ENCODE measurements at regions not wholly inside any gene's neighbourhood (a gene's known extent, or its start where the extent isn't known, plus 50 kb on each side); places are given as distances from the start of the nearest gene placed in this dataset.

GRCh38 chr5:2696156-2696807 is 55.2 kb downstream of the IRX2 start:
- no peak overlapping the region for H3K4me3 Mint-ChIP-seq
- H3K27ac Mint-ChIP-seq, result no peak overlapping the region
- H3K36me3 Mint-ChIP-seq (ENCODE audit: low read depth), result no peaks in the 10 kb centered on the region
- H3K27me3 Mint-ChIP-seq (ENCODE audit: low read depth), result no peaks in the 10 kb centered on the region
- H3K4me1 Mint-ChIP-seq (ENCODE audit: low read depth), result no peaks in the 10 kb centered on the region
- no peak for DNase-seq (ENCODE audit: low spot score)
- peaks cover 9% of the 10 kb centered on the region for H3K9me3 Mint-ChIP-seq

DNA sequence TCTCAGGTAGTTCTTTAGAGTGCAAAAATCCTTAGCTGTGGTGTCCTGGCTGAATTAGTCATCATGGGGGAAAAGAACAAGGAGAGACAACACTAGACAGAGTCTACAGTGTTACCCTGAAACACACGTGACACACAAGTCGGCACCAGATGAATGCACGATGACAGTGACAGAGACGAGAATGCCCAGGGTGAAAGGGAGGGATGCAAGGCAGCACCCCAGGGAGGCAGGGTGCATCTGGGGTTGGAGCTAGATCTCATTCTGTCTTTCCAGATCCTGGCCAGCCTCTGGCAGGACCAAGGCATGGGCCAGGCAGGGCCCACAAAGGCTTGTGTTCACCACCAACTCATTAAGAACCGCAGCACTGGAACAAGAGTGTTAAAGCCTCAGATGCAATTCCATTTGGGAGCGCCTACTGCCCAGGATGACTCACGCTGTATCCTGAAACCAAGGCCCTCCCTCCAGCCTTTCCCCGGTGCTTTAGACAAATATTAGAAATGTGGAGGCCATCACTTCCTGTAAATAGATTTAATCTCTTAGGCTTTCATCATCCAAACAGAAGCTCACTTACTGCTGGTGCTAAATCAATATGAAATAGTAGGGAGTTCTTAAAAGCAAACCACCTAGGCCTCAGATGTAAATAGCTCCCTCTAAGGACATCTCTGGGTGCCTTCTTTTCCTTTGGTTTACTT is 56.1 kb downstream of the IRX2 start:
- Mint-ChIP-seq H3K27me3 (ENCODE audit: low read depth) (no peaks in the 10 kb centered on the region), H3K27ac (no peak overlapping the region), H3K36me3 (ENCODE audit: low read depth) (no peaks in the 10 kb centered on the region)

DNA sequence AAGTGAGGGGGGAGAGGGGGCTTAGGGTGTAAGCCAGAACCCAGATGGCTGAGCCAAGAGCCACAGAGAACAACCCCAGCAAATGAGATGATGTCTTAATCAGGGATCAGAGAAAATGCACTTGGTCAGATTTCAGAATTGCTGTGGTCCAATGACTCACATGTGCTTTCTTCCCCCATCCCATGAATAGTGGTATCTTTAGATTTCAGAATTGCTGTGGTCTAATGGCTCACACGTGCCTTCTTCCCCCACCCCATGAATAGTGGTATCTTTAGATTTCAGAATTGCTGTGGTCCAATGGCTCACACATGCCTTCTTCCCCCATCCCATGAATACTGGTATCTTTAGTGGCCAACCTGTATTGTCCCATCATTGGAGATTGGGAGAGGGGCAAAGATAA is 59.9 kb downstream of the IRX2 start:
- H3K4me3 Mint-ChIP-seq, result no peak overlapping the region
- H3K27ac Mint-ChIP-seq, result no peak overlapping the region
- no peaks in the 10 kb centered on the region for H3K9me3 Mint-ChIP-seq
- H3K36me3 Mint-ChIP-seq (ENCODE audit: low read depth), result no peaks in the 10 kb centered on the region
- DNase-seq (ENCODE audit: low spot score), result no peak
- H3K27me3 Mint-ChIP-seq (ENCODE audit: low read depth), result no peaks in the 10 kb centered on the region
- H3K4me1 Mint-ChIP-seq (ENCODE audit: low read depth), result no peaks in the 10 kb centered on the region

More for the DNA sequence above, 56.1 kb downstream of the IRX2 start:
- no peak overlapping the region for H3K4me3 Mint-ChIP-seq
- no peaks in the 10 kb centered on the region for H3K4me1 Mint-ChIP-seq (ENCODE audit: low read depth)
- no peak for DNase-seq (ENCODE audit: low spot score)
- H3K9me3 Mint-ChIP-seq, result peaks cover 9% of the 10 kb centered on the region

GRCh38 chr5:2690293-2690692 is 61.2 kb downstream of the IRX2 start:
- no peaks in the 10 kb centered on the region for H3K9me3 Mint-ChIP-seq
- no peaks in the 10 kb centered on the region for H3K4me1 Mint-ChIP-seq (ENCODE audit: low read depth)
- no peaks in the 10 kb centered on the region for H3K27me3 Mint-ChIP-seq (ENCODE audit: low read depth)
- no peaks in the 10 kb centered on the region for H3K36me3 Mint-ChIP-seq (ENCODE audit: low read depth)
- no peak overlapping the region for H3K27ac Mint-ChIP-seq
- no peak overlapping the region for H3K4me3 Mint-ChIP-seq
- DNase-seq (ENCODE audit: low spot score), result no peak

- Mint-ChIP-seq H3K27me3 (ENCODE audit: low read depth) (no peaks in the 10 kb centered on the region), H3K36me3 (ENCODE audit: low read depth) (no peaks in the 10 kb centered on the region), H3K27ac (no peak overlapping the region)
These were observed 62.9 kb downstream of the IRX2 start for GRCh38 chr5:2688586-2688985.

GRCh38 chr5:2687746-2688145 is 63.7 kb downstream of the IRX2 start:
- no peaks in the 10 kb centered on the region for H3K36me3 Mint-ChIP-seq (ENCODE audit: low read depth)
- no peak for DNase-seq (ENCODE audit: low spot score)
- no peaks in the 10 kb centered on the region for H3K27me3 Mint-ChIP-seq (ENCODE audit: low read depth)
- no peak overlapping the region for H3K27ac Mint-ChIP-seq
- H3K4me1 Mint-ChIP-seq (ENCODE audit: low read depth), result no peaks in the 10 kb centered on the region
- no peaks in the 10 kb centered on the region for H3K9me3 Mint-ChIP-seq
- H3K4me3 Mint-ChIP-seq, result no peak overlapping the region

More at GRCh38 chr5:2688586-2688985, 62.9 kb downstream of the IRX2 start:
- no peak overlapping the region for H3K4me3 Mint-ChIP-seq
- no peak for DNase-seq (ENCODE audit: low spot score)
- H3K9me3 Mint-ChIP-seq, result no peaks in the 10 kb centered on the region
- H3K4me1 Mint-ChIP-seq (ENCODE audit: low read depth), result no peaks in the 10 kb centered on the region

DNA sequence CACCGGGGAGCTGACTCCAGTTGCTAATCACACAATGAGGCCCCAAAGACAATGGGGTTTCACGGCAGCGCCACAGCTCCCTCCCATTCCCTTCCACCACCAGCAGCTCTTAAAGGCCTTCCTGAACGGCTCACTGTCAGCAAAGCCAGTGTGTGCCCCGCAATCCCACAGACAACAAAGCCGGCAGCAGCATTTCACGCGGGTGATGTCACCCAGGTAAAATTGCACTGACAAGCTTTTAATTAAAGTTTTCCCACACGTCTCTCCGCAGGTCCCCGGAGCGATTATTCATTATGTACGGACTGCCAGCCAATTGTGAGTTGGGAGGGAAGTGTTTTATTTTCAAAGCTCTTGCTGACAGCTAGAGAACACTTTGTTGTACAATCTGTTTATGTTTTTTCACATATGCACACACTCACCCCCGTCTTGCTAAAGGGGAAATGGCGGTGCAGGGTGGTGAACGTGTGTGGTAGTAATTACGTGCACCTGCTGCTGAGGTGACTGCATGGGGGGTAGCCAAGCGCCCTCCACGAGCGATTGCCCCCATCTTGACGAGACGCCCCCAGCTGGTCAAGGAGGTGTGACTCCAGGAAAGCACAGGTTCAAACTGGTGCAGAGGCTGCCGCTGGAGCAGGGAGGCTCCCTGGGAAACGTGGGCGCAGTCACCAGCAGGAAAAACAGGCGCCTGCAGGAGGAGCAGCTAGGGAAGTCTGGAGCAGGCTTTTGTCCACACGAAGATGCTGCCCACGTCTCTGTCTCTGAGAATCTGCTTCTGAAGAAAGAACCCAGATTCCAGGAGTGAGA is 65.0 kb downstream of the IRX2 start:
- Mint-ChIP-seq H3K4me1 (ENCODE audit: low read depth) (no peaks in the 10 kb centered on the region), H3K4me3 (no peak overlapping the region), H3K36me3 (ENCODE audit: low read depth) (no peaks in the 10 kb centered on the region), H3K9me3 (no peaks in the 10 kb centered on the region), H3K27me3 (ENCODE audit: low read depth) (no peaks in the 10 kb centered on the region), H3K27ac (no peak overlapping the region)
- no peak for DNase-seq (ENCODE audit: low spot score)

DNA sequence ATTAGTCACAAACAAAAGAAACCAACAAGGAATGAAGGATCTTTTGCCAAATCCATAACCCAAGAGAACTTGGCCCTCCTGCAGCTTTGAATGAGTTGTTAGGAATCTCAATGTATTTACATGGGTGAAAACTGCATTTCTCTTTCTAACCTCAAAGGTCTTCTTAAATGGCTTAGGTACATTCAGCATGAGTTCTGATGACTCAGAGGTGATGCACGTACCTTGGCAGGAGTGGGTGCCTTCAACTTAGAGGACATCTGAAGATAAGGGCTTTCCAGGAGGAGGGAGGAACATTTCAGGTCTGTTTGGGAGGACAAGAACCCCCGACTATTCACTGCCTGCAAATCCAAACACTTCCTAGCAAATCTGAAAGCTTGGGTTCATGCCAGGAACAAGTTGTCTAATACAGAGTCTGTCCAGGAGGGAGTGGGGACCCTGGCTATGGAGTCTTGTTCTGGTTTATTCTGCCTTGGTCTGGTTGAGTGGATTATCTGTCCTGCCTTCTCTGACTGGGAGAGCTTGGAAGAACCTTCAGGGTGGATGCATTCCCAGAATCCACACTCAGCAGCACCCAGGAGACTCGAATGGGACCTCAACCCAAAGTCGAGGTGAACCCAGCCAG is 65.7 kb downstream of the IRX2 start:
- no peaks in the 10 kb centered on the region for H3K36me3 Mint-ChIP-seq (ENCODE audit: low read depth)
- H3K27me3 Mint-ChIP-seq (ENCODE audit: low read depth), result no peaks in the 10 kb centered on the region
- no peaks in the 10 kb centered on the region for H3K9me3 Mint-ChIP-seq

DNA sequence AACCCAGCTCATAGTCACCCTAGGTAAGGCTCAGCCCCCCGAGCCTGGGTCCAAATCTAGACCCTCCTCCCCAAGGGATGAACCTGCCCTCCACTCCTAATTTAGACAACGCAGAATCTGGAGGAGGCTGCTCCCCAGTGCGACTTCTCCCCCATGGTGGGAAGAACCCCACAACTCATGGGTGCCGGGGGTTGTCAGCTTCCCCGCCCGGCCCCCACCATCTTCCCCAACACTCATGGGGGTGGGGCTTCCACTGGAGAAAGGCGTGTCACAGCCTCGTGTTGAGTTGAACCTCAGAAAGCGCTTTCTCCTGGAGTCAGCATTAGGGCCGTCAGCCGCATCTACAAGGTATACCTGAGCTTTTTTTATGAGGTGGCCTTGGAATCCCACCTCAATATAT is 66.9 kb downstream of the IRX2 start:
- H3K9me3 Mint-ChIP-seq, result no peaks in the 10 kb centered on the region
- H3K27ac Mint-ChIP-seq, result no peak overlapping the region
- no peaks in the 10 kb centered on the region for H3K4me1 Mint-ChIP-seq (ENCODE audit: low read depth)
- no peaks in the 10 kb centered on the region for H3K36me3 Mint-ChIP-seq (ENCODE audit: low read depth)
- H3K4me3 Mint-ChIP-seq, result no peak overlapping the region
- H3K27me3 Mint-ChIP-seq (ENCODE audit: low read depth), result no peaks in the 10 kb centered on the region
- DNase-seq (ENCODE audit: low spot score), result no peak

More for the DNA sequence above, 65.7 kb downstream of the IRX2 start:
- H3K27ac Mint-ChIP-seq, result no peak overlapping the region
- H3K4me3 Mint-ChIP-seq, result no peak overlapping the region
- H3K4me1 Mint-ChIP-seq (ENCODE audit: low read depth), result no peaks in the 10 kb centered on the region
- DNase-seq (ENCODE audit: low spot score), result no peak

DNA sequence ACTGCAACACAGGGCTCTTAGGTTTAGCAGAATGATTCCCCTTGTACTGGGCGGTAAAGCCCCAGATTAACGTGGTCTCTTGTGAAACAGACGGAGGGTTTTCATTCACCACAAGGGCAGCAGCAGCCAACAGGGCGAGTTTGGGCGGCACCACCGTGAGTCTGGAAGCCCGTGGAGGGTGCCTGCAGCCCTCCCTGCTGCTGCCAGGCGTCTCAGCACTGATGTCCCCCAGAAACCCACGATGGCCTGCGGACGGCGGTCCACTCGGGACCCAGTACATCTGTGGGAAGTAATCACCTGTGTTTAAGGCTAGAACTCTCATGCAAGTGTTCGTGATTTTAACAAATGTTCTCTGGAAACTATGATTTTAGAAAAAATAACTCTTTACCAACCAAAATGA is 67.8 kb downstream of the IRX2 start:
- Mint-ChIP-seq H3K9me3 (no peaks in the 10 kb centered on the region), H3K4me3 (no peak overlapping the region), H3K27ac (no peak overlapping the region), H3K36me3 (ENCODE audit: low read depth) (no peaks in the 10 kb centered on the region), H3K4me1 (ENCODE audit: low read depth) (no peaks in the 10 kb centered on the region), H3K27me3 (ENCODE audit: low read depth) (no peaks in the 10 kb centered on the region)
- DNase-seq (ENCODE audit: low spot score), result no peak

GRCh38 chr5:2681476-2681875 is 70.0 kb downstream of the IRX2 start:
- Mint-ChIP-seq H3K27ac (no peak overlapping the region), H3K4me3 (no peak overlapping the region), H3K36me3 (ENCODE audit: low read depth) (no peaks in the 10 kb centered on the region)

DNA sequence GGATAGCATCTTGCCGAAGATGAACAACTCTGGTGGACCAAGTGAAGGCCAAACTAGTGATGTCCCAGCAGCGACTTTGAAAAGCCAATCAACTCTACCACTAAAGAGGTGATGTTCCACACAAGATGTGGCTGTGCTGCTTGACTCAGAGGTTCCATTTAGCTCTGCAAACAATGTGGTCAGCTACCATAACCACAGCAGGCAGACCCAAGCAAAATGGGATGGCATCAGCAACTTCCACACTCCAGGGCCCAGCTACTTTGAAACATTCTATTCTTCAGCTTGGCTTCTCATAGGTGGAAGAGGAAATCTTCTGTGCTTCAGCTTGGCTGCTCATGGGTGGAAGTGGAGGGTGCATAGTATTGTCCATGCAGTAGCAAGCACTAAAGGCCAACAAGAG is 70.5 kb downstream of the IRX2 start:
- H3K27me3 Mint-ChIP-seq (ENCODE audit: low read depth), result no peaks in the 10 kb centered on the region
- H3K4me1 Mint-ChIP-seq (ENCODE audit: low read depth), result no peaks in the 10 kb centered on the region
- no peak overlapping the region for H3K27ac Mint-ChIP-seq
- H3K9me3 Mint-ChIP-seq, result peaks cover 7% of the 10 kb centered on the region
- no peak for DNase-seq (ENCODE audit: low spot score)
- H3K36me3 Mint-ChIP-seq (ENCODE audit: low read depth), result no peaks in the 10 kb centered on the region
- H3K4me3 Mint-ChIP-seq, result no peak overlapping the region

More at GRCh38 chr5:2681476-2681875, 70.0 kb downstream of the IRX2 start:
- no peak for DNase-seq (ENCODE audit: low spot score)
- Mint-ChIP-seq H3K27me3 (ENCODE audit: low read depth) (no peaks in the 10 kb centered on the region), H3K4me1 (ENCODE audit: low read depth) (no peaks in the 10 kb centered on the region), H3K9me3 (peaks cover 2% of the 10 kb centered on the region)

DNA sequence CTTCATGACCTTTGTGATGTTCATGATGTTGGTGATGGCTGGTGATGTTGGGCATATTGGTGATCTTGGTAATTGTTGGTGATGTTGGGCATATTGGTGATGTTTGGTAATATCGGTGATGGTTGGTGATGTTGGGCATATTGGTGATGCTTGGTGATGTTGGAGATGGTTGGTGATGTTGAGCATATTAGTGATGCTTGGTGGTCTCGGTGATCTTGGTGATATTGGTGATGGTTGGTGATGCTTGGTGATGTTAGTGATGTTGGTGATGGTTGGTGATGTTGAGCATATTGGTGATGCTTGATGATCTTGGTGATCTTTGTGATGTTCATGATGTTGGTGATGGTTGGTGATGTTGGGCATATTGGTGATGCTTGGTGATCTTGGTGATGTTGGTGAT is 73.8 kb downstream of the IRX2 start:
- DNase-seq (ENCODE audit: low spot score), result no peak
- Mint-ChIP-seq H3K4me3 (no peak overlapping the region), H3K4me1 (ENCODE audit: low read depth) (no peaks in the 10 kb centered on the region), H3K27me3 (ENCODE audit: low read depth) (no peaks in the 10 kb centered on the region), H3K9me3 (peaks cover 7% of the 10 kb centered on the region), H3K27ac (no peak overlapping the region), H3K36me3 (ENCODE audit: low read depth) (no peaks in the 10 kb centered on the region)

GRCh38 chr5:2675548-2675947 is 75.9 kb downstream of the IRX2 start:
- no peaks in the 10 kb centered on the region for H3K4me1 Mint-ChIP-seq (ENCODE audit: low read depth)
- no peaks in the 10 kb centered on the region for H3K27me3 Mint-ChIP-seq (ENCODE audit: low read depth)
- no peak overlapping the region for H3K27ac Mint-ChIP-seq
- no peaks in the 10 kb centered on the region for H3K36me3 Mint-ChIP-seq (ENCODE audit: low read depth)
- peaks cover 7% of the 10 kb centered on the region for H3K9me3 Mint-ChIP-seq
- H3K4me3 Mint-ChIP-seq, result no peak overlapping the region
- no peak for DNase-seq (ENCODE audit: low spot score)

Data from T-helper 2 cell treated with Interferon-gamma antibody and Interleukin-4, amounts not matched to agents 5 μg/mL and 100 μg/mL, for 36 hours (primary cell).